AG04449 (cell line): ENCODE measurements at regions not wholly inside any gene's neighbourhood (a gene's known extent, or its start where the extent isn't known, plus 50 kb on each side); places are given as distances from the start of the nearest gene placed in this dataset.
"Not testable (repeated sequence)": the region's sequence is repeated elsewhere in the genome, so short reads cannot be mapped to it uniquely, and the experiment has no call there.

Experiments used
- CTCF ChIA-PET: fragments of 350-600 bp; formaldehyde crosslinking; extraction: SDS; loops from one replicate; lab custom pipeline; 2021; ENCODE audit warnings: antibody characterized with exemption; lab: Yijun Ruan, JAX
- POLR2A ChIA-PET: fragments of 400-600, 350-600 bp; formaldehyde crosslinking; extraction: SDS; loops from one replicate; lab custom pipeline; 2020; ENCODE audit warnings: antibody characterized with exemption, inconsistent platforms; lab: Yijun Ruan, JAX
- DNase-seq: peaks from one replicate; pipeline ENCODE4 v3.0.0-alpha.2; 2010; ENCODE audit warnings: low read depth, low spot score
- H3K4me3 ChIP-seq: 2 replicates; pipeline ENCODE4 v1.5.1; 2011; ENCODE audit warnings: low read depth, mild to moderate bottlenecking, control low read depth, low read length
- CTCF ChIP-seq: IDR thresholded peaks from one replicate; pipeline ENCODE4 v1.5.1; 2011; ENCODE audit warnings: mild to moderate bottlenecking, moderate library complexity, low read length, control low read depth, inconsistent platforms; ENCODE audit not compliant: insufficient read depth; ENCODE audit errors: missing control alignments

DNA sequence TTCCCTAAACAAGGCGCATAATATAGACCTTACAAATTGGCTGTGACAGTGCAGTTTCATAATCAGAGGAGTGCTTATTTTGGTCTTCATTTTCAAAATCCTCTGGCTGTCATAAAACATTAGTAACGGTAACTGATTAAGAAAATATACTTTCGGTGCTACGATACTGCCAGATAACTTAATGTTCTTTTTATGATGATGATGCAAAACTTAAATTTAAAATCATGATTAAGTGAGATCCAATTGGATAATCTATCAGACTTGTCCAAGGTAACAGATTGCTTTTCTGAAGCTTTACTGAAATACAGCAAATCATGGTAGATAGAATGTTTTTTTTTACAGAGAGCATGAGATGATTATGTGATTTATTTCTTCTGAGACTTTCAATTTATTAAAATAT, 364.2 kb upstream of the CNTN3 start:
- POLR2A ChIA-PET = no interaction called here
- no peak for DNase-seq
- no peak for TF ChIP-seq CTCF
- no peak overlapping the region for H3K4me3 ChIP-seq
- CTCF ChIA-PET = no interaction called here

GRCh38 chr3:74985028-74985904, 370.8 kb upstream of the CNTN3 start:
- CTCF ChIA-PET = not testable (repeated sequence)

DNA sequence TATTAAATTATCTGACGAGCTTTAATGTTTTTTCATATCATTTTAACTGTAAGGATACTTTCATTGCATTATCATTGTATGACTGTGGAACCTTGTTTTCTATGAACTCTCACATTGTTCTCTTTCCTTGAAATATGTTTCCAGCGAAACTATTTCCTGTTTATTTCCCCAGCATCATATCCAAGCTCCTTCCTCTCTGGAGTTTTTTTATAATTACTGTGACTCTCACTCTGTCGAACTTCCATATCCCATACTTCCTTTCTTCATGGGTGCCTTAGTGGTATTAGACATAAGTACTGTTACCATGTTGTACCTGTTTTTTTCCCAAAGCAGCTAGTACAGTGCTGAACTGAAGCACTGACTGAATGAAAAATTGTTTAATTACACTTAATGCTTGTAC, 373.6 kb upstream of the CNTN3 start:
- no peak for DNase-seq
- ChIA-PET POLR2A (no interaction called here), CTCF (no interaction called here)
- H3K4me3 ChIP-seq = no peak overlapping the region
- TF ChIP-seq CTCF = no peak

More at GRCh38 chr3:74985028-74985904, 370.8 kb upstream of the CNTN3 start:
- POLR2A ChIA-PET, DNase-seq, H3K4me3 ChIP-seq: not testable (repeated sequence)

GRCh38 chr3:74992898-74993297, 378.4 kb upstream of the CNTN3 start:
- ChIA-PET POLR2A (no interaction called here), CTCF (no interaction called here)
- DNase-seq = no peak
- no peak for TF ChIP-seq CTCF
- no peak overlapping the region for H3K4me3 ChIP-seq

GRCh38 chr3:75001330-75001729, 386.9 kb upstream of the CNTN3 start:
- peak; percentile 15 for TF ChIP-seq CTCF
- DNase-seq = no peak
- H3K4me3 ChIP-seq = no peak overlapping the region
- CTCF ChIA-PET = interaction anchor here (0.7 to 1.6 kb wide), 7 partner anchors 9 to 1548 kb away, joined by 3 to 5 read pairs (median 3); no protein-coding TSS in a partner anchor
- POLR2A ChIA-PET = no interaction called here

DNA sequence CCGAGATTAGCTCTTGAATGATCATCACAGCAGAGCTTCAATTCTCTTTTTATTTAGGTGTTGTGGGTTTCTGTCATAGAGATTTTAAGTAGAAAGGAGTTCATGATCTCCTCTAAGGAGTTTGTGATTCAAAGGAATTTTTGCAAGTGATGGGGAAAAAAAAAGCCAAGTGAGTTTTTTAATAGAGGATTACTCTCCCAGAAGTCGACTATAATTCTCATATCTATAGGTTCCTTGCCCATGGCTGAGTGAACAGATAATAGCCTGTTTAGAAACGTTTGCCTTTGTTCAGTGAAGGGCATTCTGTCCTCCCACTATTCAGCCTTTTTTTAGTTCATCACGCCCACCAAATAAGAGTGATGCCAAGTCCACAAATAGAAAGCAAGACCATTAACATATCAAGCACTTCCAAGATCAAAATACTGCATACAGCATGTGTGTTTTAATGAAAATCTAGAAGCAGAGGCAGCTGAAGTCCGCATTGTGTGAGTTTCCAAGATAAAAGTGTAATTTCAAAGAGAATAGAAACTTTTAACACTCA, 398.4 kb upstream of the CNTN3 start:
- no peak overlapping the region for H3K4me3 ChIP-seq
- POLR2A ChIA-PET = no interaction called here
- TF ChIP-seq CTCF = no peak
- CTCF ChIA-PET = no interaction called here
- no peak for DNase-seq
